ENCODE measurements at regions not wholly inside any gene's neighbourhood (a gene's known extent, or its start where the extent isn't known, plus 50 kb on each side); places are given as distances from the start of the nearest gene placed in this dataset.

- H2AK5ac ChIP-seq (ENCODE audit: low read depth, low read length): no peak overlapping the region
- no peak overlapping the region for H3K4me2 ChIP-seq (ENCODE audit: low read depth, low read length)
- ChIA-PET POLR2A (ENCODE audit: unreplicated experiment) (no interaction called here), CTCF (interaction anchor here (1.0 kb wide), 1 partner anchor 9 kb away, joined by 3 read pairs; no protein-coding TSS in a partner anchor)
- H2AK9ac ChIP-seq (replicated peaks; ENCODE audit: low read depth, low read length, poor library complexity): no peak overlapping the region
- no peak overlapping the region for H3K23ac ChIP-seq (ENCODE audit: low read depth, low read length)
- no peak overlapping the region for H2BK20ac ChIP-seq (ENCODE audit: low read depth, low read length)
- no peak overlapping the region for H4K5ac ChIP-seq (ENCODE audit: low read depth, low read length)
- ATAC-seq (ENCODE audit: low read depth) (no peak; the same call in 1 of the 2 replicates), DNase-seq (no peak)
- H4K8ac ChIP-seq (ENCODE audit: low read depth in 2 of 2, low read length in 2 of 2): no peak overlapping the region
- in situ Hi-C loops (cut with MboI; ENCODE audit: low sequenced_read_pairs) (no loop called here), intact Hi-C loops (cut with micrococcal nuclease) (no loop called here), dilution Hi-C loops (cut with HindIII; ENCODE audit: low sequenced_read_pairs, unreplicated experiment) (no loop called here)
- H2BK5ac ChIP-seq (ENCODE audit: low read depth, low read length, poor library complexity, severe bottlenecking): no peak overlapping the region
- no peak overlapping the region for H3K9ac ChIP-seq (ENCODE audit: low read depth, low read length)
- no peak overlapping the region for H3K18ac ChIP-seq (ENCODE audit: low read depth, low read length)
- H3K4me3 ChIP-seq (ENCODE audit: insufficient read depth, low read depth, low read length): no peak overlapping the region
- H3K56ac ChIP-seq (ENCODE audit: extremely low read depth, insufficient read depth, low read length): no peak overlapping the region
- H3K4me1 ChIP-seq (ENCODE audit: control insufficient read depth, insufficient read depth, low read length): no peaks in the 10 kb centered on the region
- TF ChIP-seq BHLHE40 (IDR thresholded peaks at IDR 0.05; ENCODE audit: low read depth, low read length) (no peak), RAD21 (IDR thresholded peaks at IDR 0.05; ENCODE audit: low read length) (no peak), POLR2A (IDR thresholded peaks at IDR 0.05; ENCODE audit: low read depth, low read length) (no peak), FOS (IDR thresholded peaks at IDR 0.05; ENCODE audit: low read depth, low read length) (no peak), SMC3 (IDR thresholded peaks at IDR 0.05; ENCODE audit: low read depth, low read length) (no peak), RCOR1 (IDR thresholded peaks at IDR 0.05; ENCODE audit: insufficient replicate concordance, low read length) (no peak), MXI1 (IDR thresholded peaks at IDR 0.05; ENCODE audit: borderline replicate concordance, low read depth, low read length) (no peak), MAZ (IDR thresholded peaks at IDR 0.05; ENCODE audit: borderline replicate concordance, low read depth, low read length) (no peak), USF2 (IDR thresholded peaks at IDR 0.05; ENCODE audit: low read depth, low read length) (no peak), RFX5 (IDR thresholded peaks at IDR 0.05; ENCODE audit: low read depth, low read length) (no peak), CEBPB (IDR thresholded peaks at IDR 0.05; ENCODE audit: low read depth, low read length) (no peak), ELK1 (IDR thresholded peaks at IDR 0.05; ENCODE audit: borderline replicate concordance, low read depth, low read length) (no peak), CTCF (conservative IDR thresholded peaks at IDR 0.05; ENCODE audit: low read depth, low read length) (no peak), CHD1 (IDR thresholded peaks at IDR 0.05; ENCODE audit: low read depth, low read length) (no peak), NFE2L2 (IDR thresholded peaks at IDR 0.05; ENCODE audit: low read depth, low read length) (no peak), MAFK (IDR thresholded peaks at IDR 0.05; ENCODE audit: low read depth, low read length) (no peak)
- no peaks in the 10 kb centered on the region for H4K20me1 ChIP-seq (ENCODE audit: insufficient read depth, low read length)
- H3K4ac ChIP-seq (ENCODE audit: low read depth, low read length): no peak overlapping the region
- no peak overlapping the region for H3K14ac ChIP-seq (replicated peaks; ENCODE audit: low read depth, low read length)
- no TSS peak for BruUV-seq (replicated peaks)
- H3K9me3 ChIP-seq (ENCODE audit: control insufficient read depth, insufficient read depth, low read length): no peaks in the 10 kb centered on the region
- no peaks in the 10 kb centered on the region for H3K79me1 ChIP-seq (ENCODE audit: low read depth in 1 of 2, low read length in 2 of 2)
- H3K27me3 ChIP-seq (ENCODE audit: control insufficient read depth, insufficient read depth, low read length): no peaks in the 10 kb centered on the region
- no peaks in the 10 kb centered on the region for H3K36me3 ChIP-seq (ENCODE audit: control insufficient read depth, insufficient read depth, low read length)
- H3K27ac ChIP-seq (ENCODE audit: insufficient read depth, low read length): no peak overlapping the region
- H2AFZ ChIP-seq (replicated peaks; ENCODE audit: low read length, poor library complexity): no peak overlapping the region
- no peaks in the 10 kb centered on the region for H3K9me1 ChIP-seq (ENCODE audit: insufficient read depth, low read length)
- H2BK120ac ChIP-seq (ENCODE audit: low read depth, low read length): no peak overlapping the region
- H2BK15ac ChIP-seq (ENCODE audit: low read depth, low read length): no peak overlapping the region
- no peak overlapping the region for H4K91ac ChIP-seq (ENCODE audit: insufficient read depth, low read depth, low read length)
These were observed 59.4 kb upstream of the GK2 start for GRCh38 chr4:79467246-79467932.

Measured in IMR-90 (cell line).